Heart left ventricle (tissue), 16 donors: ENCODE measurements at regions not wholly inside any gene's neighbourhood (a gene's known extent, or its start where the extent isn't known, plus 50 kb on each side); places are given as distances from the start of the nearest gene placed in this dataset.

Source experiments
- ATAC-seq, 4 donors: fragments of 200-7000 bp; cut with Tn5 transposase; one replicate each; pipeline ENCODE4 v1.9.1; 2020 to 2022; ENCODE audit warnings: moderate library complexity in 4 of 4, mild to moderate bottlenecking in 3 of 4, moderate number of reproducible peaks in 1 of 4
- DNase-seq, 5 donors: peaks; one replicate each; pipeline ENCODE4 v3.0.0-alpha.2; 2020
- H3K27ac ChIP-seq, 12 donors: fragments of 200-600 bp; sonication (generic) in 4 of 12; one replicate each; pipeline versions ENCODE4 v1.5.0 to v1.8.0; 2016 to 2022; ENCODE audit warnings: mild to moderate bottlenecking in 2 of 12
- H3K27me3 ChIP-seq, 9 donors: fragments of 200-600 bp; sonication (generic) in 2 of 9; one replicate each; pipeline versions ENCODE4 v1.5.1 to v1.8.0; 2016 to 2022; ENCODE audit warnings: mild to moderate bottlenecking in 3 of 9
- H3K36me3 ChIP-seq, 9 donors: fragments of 200-600 bp; sonication (generic) in 2 of 9; one replicate each; pipeline versions ENCODE4 v1.5.0 to v1.8.0; 2018 to 2022; ENCODE audit warnings: mild to moderate bottlenecking in 2 of 9
- H3K4me1 ChIP-seq, 12 donors: fragments of 200-600 bp; sonication (generic) in 4 of 12; one replicate each; pipeline versions ENCODE4 v1.5.0 to v1.8.0; 2016 to 2022; ENCODE audit warnings: mild to moderate bottlenecking in 3 of 12
- H3K4me3 ChIP-seq, 12 donors: fragments of 200-600 bp; sonication (generic) in 4 of 12; one replicate each; pipeline versions ENCODE4 v1.5.0 to v1.8.0; 2017 to 2022; ENCODE audit warnings: mild to moderate bottlenecking in 9 of 12, moderate library complexity in 4 of 12
- H3K9me3 ChIP-seq, 12 donors: fragments of 200-600 bp; sonication (generic) in 4 of 12; one replicate each; pipeline versions ENCODE4 v1.5.0 to v1.8.0; 2016 to 2022; ENCODE audit warnings: mild to moderate bottlenecking in 1 of 12
- CTCF ChIP-seq, 12 donors: fragments of 200-600 bp; sonication (generic) in 4 of 12; IDR thresholded peaks; one replicate each; pipeline versions ENCODE4 v1.5.0 to v1.8.0; 2018 to 2022; ENCODE audit warnings: antibody characterized with exemption in 12 of 12, mild to moderate bottlenecking in 5 of 12
- POLR2A ChIP-seq, 2 donors: fragments of 450-650 bp; IDR thresholded peaks; one replicate each; pipeline ENCODE4 v1.6.1; 2017; ENCODE audit warnings: antibody characterized with exemption in 2 of 2, mild to moderate bottlenecking in 2 of 2, moderate library complexity in 2 of 2
- WGBS, 4 donors: extraction: QIAGEN DNeasy Blood & Tissue Kit in 2 of 4; methylation state at CpG; one replicate each; pipeline versions ENCODE4 v1.1.5 to v1.1.7; 2013 to 2018; 5-methylcytosine and 5-hydroxymethylcytosine counted together
- intact Hi-C, 10 donors: fragments of 100-400 bp; cut with DNase I; formaldehyde crosslinking; loops; one replicate each; pipeline versions ENCODE4 v1.11.1 to v1.14.2; 2022
- donor health status: ischemic (EF 13 %, LVEDD 7.1; RV severe dilation, severe dysfunction).
- donor health status: healthy with polysubstance abuse.
- donor health status: DM: no; HTN: yes; CAD: no.
- donor health status: DM: no; HTN: no; CAD: no.
- donor health status: ischemic (EF 25% LVEDD 6.9; RV normal size, moderate dysfunction).
- donor health status: ischemic (EF 25% LVEDD 5.7; RV mildly dilated, moderate dysfunction).
- donor health status: healthy.
- donor health status: DM: yes; HTN: yes; CAD: no.
- donor health status: ischemic (EF 35%, LVEDD 5.7; RV mildly dilated, moderate dysfunction).
- donor health status: nonischemic (EF 11% LVEDD 7.7; RV severe dilation, severe dysfunction).
- donor health status: DM: yes; HTN: yes; CAD: no.
- donor health status: PGD.
- donor health status: ischemic (EF 29% LVEDD 5.4; RV normal size, mild dysfunction).
- donor health status: nonischemic (EF 23%, LVEDD 6.1; RV moderate dilation, normal function).

- TF ChIP-seq CTCF (IDR thresholded peaks at IDR 0.05) (no peak), POLR2A (IDR thresholded peaks at IDR 0.05) (no peak)
- intact Hi-C loops = no loop called here
- Histone ChIP-seq H3K27me3 (no peaks in the 10 kb centered on the region), H3K27ac (no peak overlapping the region), H3K4me1 (peaks cover 0 to 43% (median 19%) of the 10 kb centered on the region in 12 donors), H3K4me3 (no peak overlapping the region), H3K36me3 (no peaks in the 10 kb centered on the region), H3K9me3 (no peaks in the 10 kb centered on the region)
- 97 to 98% (median 97%) methylated on average over 7 of the region's 7 CpGs for WGBS, 4 donors
- ATAC-seq = no peak
- DNase-seq = no peak
These were observed 105.7 kb downstream of the SPRY4 start for GRCh38 chr5:142219146-142219545.

GRCh38 chr5:142216931-142217330 lies 107.9 kb downstream of the SPRY4 start:
- Histone ChIP-seq H3K4me3 (no peak overlapping the region), H3K9me3 (no peaks in the 10 kb centered on the region), H3K27ac (peak overlapping the region in 4 of 12 donors; percentile 1 to 66 (median 60)), H3K36me3 (no peaks in the 10 kb centered on the region), H3K4me1 (peaks cover 0 to 33% (median 13%) of the 10 kb centered on the region in 12 donors), H3K27me3 (no peaks in the 10 kb centered on the region)
- TF ChIP-seq CTCF (IDR thresholded peaks at IDR 0.05) = no peak
- no peak for TF ChIP-seq POLR2A (IDR thresholded peaks at IDR 0.05)
- intact Hi-C loops = no loop called here
- ATAC-seq (no peak), DNase-seq (no peak)
- WGBS, 4 donors = 84 to 91% (median 88%) methylated on average over 3 of the region's 3 CpGs

- ATAC-seq (peak; percentile 73 to 92 (median 89)), DNase-seq (peak; percentile 69 to 75 (median 72))
- WGBS, 4 donors = 59 to 72% (median 70%) methylated on average over 14 of the region's 14 CpGs
- no peak for TF ChIP-seq CTCF (IDR thresholded peaks at IDR 0.05)
- no peak for TF ChIP-seq POLR2A (IDR thresholded peaks at IDR 0.05)
- no peaks in the 10 kb centered on the region for H3K27me3 ChIP-seq
- intact Hi-C loops = no loop called here
- H3K4me1 ChIP-seq = peaks cover 0 to 27% (median 7%) of the 10 kb centered on the region in 12 donors
- no peaks in the 10 kb centered on the region for H3K9me3 ChIP-seq
- H3K4me3 ChIP-seq = no peak overlapping the region
- peak overlapping the region in 9 of 12 donors; percentile 5 to 66 (median 50) for H3K27ac ChIP-seq
- no peaks in the 10 kb centered on the region for H3K36me3 ChIP-seq
These were observed 107.5 kb downstream of the NDFIP1 start for GRCh38 chr5:142215915-142216681.

GRCh38 chr5:142213077-142213476 lies 104.5 kb downstream of the NDFIP1 start:
- DNase-seq (no peak), ATAC-seq (no peak)
- no peaks in the 10 kb centered on the region for H3K9me3 ChIP-seq
- 92 to 97% (median 94%) methylated on average over 2 of the region's 2 CpGs for WGBS, 4 donors
- H3K4me3 ChIP-seq = no peak overlapping the region
- no peak for TF ChIP-seq CTCF (IDR thresholded peaks at IDR 0.05)
- no peak for TF ChIP-seq POLR2A (IDR thresholded peaks at IDR 0.05)
- no peak overlapping the region for H3K27ac ChIP-seq
- H3K36me3 ChIP-seq = no peaks in the 10 kb centered on the region
- H3K27me3 ChIP-seq = no peaks in the 10 kb centered on the region
- intact Hi-C loops = no loop called here
- H3K4me1 ChIP-seq = peaks cover 0 to 21% (median 4%) of the 10 kb centered on the region in 12 donors
